ENCODE measurements at regions not wholly inside any gene's neighbourhood (a gene's known extent, or its start where the extent isn't known, plus 50 kb on each side); places are given as distances from the start of the nearest gene placed in this dataset.
A peak's percentile ranks its signal among the peaks of the same experiment; 100 is the strongest.

DNA sequence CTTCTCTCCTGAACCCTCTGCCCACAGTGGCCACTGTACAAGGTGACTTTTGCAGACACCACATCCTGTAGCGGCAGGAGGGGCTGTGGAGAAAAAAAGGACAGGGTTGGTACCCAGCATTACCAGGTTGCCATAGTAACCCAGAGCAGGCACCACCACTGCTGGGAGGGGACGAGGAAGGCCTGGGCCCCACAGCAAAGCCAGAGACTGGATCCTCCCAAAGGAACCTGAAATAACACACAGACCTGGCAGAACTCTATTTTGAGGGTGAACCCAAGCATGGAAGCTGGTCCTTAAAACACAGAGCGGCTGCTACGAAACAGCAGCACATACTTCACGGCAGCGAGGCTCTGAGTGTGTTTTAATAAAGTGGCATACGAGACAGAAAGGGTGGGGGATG is 380.6 kb downstream of the CTTN start:
- DNase-seq, result no peak

- DNase-seq, result no peak
Measured at GRCh38 chr11:70779433-70780245, 381.3 kb downstream of the CTTN start.

DNA sequence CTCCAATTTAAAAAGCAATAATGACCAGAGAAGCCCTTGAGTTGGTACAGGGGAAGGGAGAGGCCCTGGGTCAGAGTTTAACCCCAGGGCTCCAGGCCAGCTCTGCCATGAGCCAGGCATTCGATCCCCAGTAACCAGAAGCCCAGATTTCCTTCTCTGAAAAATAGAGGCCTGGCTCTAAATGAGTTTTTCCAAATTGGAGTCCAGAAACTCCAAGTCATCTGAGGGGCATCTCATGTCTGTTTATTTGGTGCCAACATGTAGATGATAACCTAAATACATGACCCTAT is 381.9 kb downstream of the CTTN start:
- DNase-seq, result no peak

DNA sequence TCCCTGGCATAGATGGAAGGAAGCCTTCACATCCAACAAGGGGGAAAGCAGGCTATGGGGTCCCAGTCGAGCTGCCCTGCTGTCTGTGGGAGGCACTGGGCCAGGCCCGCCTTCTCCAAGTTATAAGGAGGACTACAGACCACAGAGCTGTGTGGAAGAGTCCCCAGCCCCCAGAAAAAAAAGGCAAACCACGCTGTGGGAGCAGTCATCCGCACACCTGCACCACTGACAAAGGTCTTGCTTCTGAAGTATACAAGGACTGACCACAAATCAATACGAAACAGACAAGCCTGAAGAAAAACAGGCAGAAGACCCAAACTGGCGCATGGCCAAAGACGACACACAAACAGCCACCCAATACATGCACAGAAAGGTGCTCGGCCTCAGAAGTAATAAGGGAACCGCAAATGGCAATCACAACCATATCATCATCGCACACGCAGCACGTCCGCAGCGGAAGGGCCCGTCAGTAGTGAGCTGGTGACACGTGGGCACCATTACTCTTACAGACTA is 384.1 kb downstream of the CTTN start:
- DNase-seq, result no peak

- no peak for DNase-seq
Measured at GRCh38 chr11:70783356-70783755, 385.0 kb downstream of the CTTN start.

DNA sequence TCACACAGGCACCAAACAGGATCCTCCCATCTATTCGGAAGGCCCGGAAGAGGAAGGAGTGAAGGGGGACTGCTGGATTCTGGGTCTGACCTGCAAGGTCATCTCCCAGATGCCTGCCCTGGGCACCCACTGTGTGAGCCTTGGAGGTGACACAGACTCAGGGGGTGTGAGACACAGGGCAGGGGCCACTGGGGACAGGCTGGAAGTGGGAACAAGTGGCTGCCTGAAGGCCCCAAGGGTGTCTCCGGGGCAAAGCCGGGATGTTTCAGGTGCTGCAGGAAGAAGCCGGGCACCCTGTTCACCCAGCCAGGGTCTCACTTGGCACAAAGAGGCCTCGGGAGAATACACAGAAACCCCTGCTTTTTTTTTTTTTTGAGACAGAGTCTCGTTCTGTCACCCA is 385.5 kb downstream of the CTTN start:
- no peak for DNase-seq

DNA sequence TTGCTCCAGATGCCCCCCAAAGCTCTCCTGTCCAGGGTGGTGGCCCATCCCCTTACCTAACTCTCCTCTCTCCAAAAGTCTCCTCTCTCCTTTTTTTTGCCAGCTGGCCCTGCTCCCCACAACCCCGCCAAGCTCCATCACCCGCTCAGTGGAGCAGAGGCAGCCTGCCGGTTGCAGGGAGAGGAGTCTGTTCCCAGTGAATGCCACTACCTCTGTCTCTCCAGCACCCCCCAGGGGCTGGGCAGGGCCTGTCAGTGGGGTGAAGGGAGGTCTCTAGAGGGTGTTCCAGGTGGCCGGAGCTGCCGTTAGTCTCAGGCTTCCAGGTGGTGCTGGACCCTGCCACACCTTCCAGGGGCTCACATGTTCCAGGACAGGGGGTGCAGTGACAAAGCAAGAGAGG is 387.0 kb downstream of the CTTN start:
- DNase-seq, result no peak

DNA sequence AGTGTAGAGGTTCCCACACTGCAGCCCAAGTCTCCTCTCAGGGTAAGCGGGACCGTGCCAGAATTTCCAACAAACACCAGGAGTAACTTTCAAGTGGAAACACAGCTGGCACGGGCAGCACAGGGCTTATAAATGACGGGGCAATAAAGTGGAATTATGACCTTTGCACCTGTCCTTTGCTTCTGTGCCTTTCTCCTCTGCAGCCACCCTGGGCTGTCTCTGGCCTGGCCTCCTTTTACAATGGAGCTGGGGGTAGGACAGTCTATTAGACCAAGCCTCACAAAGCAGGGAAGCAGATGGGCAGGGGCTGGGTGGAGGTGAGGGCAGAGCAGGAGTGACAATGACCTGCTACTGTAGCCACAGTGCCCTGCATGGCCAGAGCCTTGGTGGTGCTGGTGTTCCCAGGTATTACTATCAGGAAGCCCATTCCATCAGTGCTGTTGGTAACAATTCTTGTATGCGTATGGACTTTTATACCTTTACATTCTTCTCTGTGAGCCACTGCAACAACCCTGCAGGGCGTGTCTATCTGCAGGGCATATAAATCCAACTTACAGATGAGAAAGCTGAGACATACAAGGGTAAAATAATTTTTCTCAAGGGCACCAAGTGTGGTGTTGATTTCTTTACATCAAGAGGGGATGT is 387.8 kb downstream of the CTTN start:
- DNase-seq, result no peak

DNA sequence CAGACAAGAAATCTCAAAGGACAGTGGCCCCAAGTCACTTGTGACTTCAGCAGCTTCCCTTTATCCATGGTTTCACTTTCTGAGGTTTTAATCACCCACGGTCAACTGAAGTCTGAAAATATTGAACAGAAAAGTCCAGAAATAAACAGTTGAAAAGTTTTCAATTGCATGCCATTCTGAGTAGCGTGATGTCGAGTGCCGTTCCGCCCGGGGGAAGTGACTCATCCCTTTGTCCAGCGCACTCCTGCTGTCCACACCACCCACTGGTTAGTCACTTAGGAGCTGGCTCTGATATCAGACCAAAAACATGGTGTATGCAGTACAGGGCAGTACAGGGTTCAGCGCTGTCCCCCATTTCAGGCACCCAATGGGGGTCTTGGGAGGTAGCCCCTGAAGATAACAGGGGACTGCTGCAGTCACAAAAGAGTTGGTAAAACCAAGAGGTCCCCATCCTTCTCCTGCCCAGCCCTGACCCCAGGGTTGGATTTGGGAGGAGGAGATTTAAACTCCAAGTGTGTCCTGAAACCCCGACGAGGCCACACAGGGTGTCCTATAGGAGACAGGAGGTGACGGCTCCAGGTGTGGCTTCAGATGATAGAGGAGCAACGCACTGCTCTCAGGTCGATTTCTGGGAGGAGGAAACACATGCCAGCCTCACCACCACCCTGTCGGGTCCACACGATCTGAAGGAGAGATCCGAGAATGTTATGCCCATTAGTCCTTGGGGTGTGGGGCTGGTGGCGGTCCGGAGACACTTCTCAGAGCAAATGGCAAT is 390.1 kb downstream of the CTTN start:
- no peak for DNase-seq

DNA sequence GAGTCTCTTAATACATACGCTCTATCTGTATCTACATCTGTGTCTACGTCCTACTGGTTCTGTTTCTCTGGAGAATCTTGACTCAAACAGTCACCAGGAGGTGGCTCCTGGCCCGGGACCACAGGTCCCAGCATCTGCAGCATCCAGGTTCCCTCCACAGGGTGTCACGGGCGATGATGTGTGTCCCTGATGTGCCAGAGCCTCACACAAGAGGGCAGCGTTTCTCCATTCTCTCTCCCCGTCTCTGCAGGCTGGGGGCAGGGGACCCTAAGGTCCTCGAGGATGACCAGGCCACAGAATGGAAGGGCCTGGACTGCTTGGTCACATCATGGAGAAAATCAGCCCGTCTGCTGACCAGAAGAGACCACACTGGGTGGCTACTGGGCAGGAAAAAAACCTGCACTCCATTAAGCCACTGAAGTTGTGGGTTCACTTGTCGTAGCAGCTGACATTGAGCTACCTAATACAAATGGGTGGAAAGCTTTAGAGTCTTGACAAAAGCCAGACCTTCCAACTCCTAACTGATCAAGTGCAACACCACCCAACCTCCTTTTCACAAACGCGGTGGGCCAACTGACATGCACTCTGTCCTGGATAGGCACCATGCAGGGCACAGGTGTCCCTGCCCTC is 392.5 kb downstream of the CTTN start:
- no peak for DNase-seq

DNA sequence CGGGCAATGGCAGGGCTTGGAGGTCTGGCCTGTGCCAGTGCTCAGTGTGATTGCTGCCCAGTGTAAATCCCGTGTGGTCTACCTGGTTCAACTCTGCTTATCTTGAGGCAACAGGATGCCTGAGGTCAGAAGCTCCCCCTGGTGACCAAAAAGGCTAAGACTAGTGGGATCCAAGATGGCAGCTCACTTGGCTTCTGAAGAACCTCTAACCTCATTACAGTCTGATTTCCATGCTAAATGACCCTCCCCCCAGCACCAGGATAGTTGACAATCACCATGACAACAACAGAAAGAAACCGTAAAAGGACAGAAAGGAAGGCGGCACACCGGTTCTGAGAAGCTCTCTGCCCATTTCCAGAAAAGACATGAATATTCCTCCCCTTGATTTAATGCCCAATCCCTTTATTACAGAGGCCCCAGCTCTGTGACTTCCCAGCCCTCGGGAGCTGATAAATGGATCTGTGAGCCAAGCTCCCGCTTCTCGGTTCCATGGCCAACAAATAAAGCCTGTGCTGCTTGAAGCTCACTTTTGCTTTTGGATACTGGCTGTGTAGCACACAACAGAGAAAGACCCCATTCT is 398.4 kb downstream of the CTTN start:
- DNase-seq, result no peak

DNA sequence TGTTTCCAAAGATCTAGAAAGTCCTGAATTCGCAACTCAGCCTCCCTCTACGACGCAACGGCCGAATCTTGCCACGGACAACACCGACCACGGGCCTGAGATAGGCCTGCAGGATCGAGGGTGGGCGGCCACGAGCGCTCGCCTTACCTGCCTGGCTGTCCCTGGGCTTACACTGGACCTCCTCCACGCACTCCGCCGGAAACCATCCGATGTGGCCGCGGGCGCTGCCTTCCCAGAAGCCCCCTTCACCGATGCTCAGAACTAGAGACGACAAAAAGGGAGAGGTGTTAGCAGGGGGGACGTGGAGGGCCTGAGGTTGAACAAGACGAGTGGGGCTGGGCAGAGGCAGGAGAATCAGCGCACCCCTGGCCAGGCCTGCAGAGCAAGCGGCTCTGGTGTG is 400.0 kb downstream of the CTTN start:
- no peak for DNase-seq

- no peak for DNase-seq
Measured at GRCh38 chr11:70799386-70799785, 401.1 kb downstream of the CTTN start.

GRCh38 chr11:70802185-70802584 is 403.9 kb downstream of the CTTN start:
- no peak for DNase-seq

DNA sequence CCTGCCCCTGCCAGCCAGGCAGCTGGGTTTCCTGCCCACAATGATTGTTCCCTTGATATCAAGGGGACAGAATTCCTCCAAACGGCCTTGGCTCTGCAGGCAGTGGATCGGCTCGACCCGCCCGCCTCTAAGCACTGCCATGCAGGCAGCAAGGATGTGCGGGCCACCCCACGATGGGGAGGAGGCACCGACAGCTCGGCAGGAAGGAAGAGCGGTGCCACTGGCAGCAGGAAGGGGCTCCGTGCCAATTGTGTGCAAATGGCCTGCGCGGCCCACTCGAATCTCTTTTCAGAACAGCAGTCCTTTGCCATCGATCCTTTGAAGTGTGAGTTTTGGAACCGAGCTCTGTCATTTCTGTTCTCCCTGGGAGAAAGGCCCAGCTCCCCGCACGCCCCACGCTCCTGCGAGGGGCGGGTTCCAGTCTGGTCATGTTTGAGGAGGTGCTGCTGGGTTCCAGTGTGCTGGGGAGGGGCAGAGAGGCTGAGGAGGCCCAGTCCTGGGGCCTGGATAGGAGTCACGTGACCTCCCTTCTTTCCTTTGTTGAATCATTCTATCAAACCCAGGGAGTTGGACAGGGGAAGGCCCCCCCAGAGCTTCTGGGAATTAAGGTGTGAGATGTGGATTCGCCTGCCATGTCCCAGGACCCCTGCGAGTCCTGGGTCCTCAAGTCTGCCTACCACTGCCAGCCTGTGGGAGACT is 406.0 kb downstream of the CTTN start:
- peak; percentile 60 for DNase-seq

DNA sequence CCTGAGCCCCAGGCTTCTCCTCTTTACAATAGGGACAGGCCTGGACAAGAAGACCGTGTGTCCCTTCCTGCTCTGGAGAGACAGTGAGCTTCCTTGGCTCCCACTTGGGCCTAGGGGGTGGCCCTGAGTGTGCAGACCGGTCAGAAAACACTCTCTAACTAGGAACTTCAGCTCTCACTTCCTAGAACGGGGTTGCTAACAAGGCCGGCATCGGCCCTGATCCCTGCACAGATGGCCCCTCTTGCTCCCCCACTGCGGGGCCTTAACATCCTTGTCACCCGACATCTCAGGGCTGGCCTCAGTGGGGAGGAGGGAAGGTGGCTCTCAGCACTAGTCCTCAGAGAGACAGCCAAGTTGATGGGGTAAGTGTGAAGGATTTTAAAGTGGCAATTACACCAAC is 406.9 kb downstream of the CTTN start:
- no peak for DNase-seq

- no peak for DNase-seq
Measured at GRCh38 chr11:70805971-70806370, 407.6 kb downstream of the CTTN start.

DNA sequence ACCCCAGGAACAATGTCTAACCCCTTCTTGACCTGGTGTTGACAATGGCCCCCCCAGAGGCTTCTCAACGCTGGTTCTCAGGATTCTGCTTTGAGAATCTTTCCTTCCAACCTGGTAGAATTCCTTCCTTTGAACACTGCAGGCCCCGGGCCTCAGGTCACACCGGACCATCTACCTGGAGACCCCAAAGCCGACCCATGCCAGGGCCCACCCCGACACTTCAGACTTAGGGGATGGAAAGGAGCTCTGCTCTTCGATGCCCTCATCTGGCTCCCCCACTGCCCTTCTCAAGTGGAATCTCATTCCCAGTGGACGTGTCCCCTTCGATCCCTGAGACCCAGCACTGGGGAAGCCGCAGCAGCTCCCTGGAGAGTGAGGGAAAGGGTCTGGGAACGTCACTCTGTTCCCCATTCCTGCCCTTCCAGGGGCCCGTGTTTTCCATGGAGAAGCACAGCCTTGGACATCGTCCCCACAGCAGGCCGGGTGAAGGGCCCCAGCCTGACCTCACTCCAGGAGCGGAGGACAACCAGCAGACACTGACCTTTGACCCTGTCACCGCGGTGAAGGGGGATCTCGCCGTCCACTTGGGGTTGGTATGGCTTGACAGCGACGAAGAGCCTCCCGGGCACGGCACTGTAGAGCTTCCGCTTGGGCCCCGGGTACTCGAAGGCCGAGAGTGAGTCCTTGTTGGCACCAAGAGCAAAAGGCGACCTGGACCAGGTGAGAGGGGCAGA is 408.3 kb downstream of the CTTN start:
- DNase-seq, result no peak

- no peak for DNase-seq
Measured at GRCh38 chr11:70807195-70807543, 408.8 kb downstream of the CTTN start.

GRCh38 chr11:70808686-70809375 is 410.5 kb downstream of the CTTN start:
- DNase-seq, result no peak

DNA sequence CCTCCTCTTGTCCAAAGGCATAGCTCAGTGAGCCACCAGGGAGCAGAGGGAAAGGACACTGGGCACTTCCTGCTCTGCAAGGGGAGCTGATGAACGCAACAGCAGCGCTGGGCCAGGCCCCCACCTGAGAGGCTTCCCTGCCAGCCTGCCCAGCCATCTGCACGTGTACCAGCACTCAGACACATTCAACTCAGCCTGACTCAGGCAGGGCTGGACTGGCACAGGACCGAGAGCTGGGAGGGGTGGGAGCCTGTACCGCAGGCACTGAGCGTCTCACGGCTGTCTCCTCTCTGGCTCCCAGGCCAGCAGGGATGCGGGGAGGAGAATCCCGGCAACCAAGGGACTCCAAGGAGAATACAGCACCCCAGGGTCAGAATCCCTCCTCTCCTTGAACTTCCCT is 411.8 kb downstream of the CTTN start:
- no peak for DNase-seq
